ENCODE measurements at regions not wholly inside any gene's neighbourhood (a gene's known extent, or its start where the extent isn't known, plus 50 kb on each side); places are given as distances from the start of the nearest gene placed in this dataset.

DNA sequence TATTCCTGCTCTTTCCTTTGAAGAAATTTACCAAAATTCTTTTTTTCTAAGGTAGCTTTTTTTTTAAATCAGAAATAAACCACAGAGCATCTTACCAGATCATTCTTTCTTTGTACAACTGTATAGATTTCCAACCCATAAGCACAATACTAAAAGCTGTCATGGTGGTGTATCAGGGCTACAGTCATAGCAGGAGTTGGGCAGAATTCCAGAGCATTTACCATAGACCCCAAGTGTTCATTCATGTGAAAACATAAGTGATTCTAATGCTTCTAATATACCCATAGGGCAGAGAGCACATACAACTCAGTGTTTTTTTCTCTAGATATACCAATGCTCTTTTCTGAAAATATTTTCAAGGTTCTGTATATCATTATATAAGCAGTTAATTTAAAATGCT, 392.5 kb downstream of the FRK start:
- intact Hi-C loops (cut with DNase I), result no loop called here
- ATAC-seq, result no peak
- no peak for DNase-seq (ENCODE audit: missing footprints)

DNA sequence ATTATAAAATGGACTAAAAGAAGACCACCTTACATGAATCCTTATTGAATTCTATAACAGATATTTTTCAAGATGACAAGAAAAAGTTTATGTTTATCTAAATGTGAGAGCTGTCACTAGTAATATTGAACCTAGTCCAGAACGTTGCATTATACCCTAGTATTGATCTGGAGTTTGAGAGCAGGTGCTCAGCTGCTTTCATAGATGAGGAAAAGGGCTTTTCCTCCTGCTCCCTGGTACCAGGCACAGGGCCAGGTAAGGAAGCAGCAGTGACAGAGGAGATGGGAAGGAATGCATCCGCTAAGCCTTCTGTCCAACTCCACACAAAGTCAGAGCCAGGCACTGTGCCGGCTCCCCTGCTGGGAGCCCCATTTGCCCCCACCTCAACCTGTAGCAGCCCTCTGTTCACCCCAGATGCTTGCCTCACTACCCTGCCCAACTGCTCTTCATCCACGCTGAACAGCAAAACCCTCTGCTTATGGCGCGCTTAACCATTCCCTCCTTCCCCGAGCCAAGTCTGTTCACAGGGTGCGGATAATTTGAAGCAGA, 393.1 kb downstream of the FRK start:
- no peak for DNase-seq (ENCODE audit: missing footprints)
- no peak for ATAC-seq
- intact Hi-C loops (cut with DNase I), result no loop called here

DNA sequence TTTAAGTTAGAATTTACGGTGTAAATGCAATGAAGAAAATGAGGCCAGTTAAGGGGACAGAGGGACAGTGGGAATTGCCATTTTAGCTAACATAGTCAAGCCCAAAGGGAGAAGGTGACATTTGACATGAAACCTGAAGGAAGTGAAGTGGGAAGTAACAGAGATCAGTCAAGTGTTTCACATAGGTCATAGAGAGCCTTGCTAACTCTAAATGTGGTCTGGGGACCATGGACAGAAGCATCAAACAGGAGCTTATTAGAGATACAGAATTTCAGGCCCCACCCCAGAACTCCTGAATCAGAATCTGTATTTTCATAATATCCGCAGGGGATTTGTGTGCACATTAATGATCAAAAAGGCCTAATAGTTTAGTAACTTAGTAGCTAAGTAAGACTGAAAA, 393.7 kb downstream of the FRK start:
- intact Hi-C loops (cut with DNase I), result no loop called here
- DNase-seq (ENCODE audit: missing footprints), result no peak
- no peak for ATAC-seq

DNA sequence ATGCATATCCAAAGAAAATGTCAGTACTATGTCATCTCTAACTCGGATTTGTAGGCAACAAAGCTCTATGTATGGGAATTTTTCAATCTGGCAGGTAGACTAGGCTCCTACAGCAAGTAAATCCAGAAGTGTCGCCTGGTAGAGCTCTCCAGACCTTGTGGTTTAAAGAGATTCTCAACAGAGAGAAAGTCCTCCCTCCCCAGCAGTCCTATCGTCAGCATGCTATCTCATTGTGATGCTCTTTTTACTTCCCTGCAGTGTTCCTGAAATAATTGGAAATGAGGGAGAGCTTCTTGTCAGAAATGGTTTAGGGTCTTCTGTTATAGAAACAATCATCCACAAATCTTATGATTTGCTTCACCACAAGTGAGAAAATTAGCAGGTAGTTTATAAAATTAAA, 395.4 kb downstream of the FRK start:
- DNase-seq (ENCODE audit: missing footprints), result no peak
- intact Hi-C loops (cut with DNase I), result no loop called here
- ATAC-seq, result no peak

DNA sequence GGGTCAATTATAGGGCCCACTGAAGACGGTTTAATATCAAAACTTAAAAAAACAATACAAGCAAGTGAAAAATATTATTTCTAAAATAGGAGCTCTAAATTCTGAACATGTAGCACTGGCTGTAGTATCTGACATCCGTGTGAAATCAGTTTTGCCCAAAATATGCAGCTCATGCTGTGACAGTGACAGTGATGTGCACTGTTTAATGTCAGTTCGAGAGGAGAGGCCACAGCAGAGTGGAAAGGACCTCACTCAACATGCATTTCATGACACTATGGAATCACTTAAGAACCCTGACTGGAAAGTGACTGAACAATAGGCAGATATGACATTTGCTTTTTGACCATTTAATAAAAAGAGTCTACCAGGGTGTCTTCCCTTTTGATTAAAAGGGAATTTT, 397.0 kb downstream of the FRK start:
- intact Hi-C loops (cut with DNase I), result no loop called here
- ATAC-seq (no peak), DNase-seq (ENCODE audit: missing footprints) (no peak)

DNA sequence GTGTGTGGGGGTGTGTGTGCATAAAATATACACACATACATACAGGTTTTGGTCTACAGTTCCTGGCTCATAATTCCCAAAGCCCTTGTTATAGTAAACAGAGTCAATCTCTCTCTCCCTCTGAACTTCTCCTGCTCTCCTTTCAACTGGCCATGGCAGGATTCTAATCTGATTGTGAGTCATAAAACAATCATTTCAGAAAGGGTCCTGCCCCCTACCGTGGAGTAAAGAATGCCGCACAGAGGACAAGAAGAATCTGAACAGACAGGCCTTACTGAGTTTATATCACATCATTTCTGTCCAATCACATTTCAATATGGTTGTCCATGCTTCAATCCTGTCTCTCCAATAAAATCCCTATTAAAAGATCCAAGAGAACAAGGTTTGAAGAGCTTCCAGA, 416.9 kb downstream of the FRK start:
- intact Hi-C loops (cut with DNase I), result no loop called here
- ATAC-seq (no peak), DNase-seq (ENCODE audit: missing footprints) (no peak)

DNA sequence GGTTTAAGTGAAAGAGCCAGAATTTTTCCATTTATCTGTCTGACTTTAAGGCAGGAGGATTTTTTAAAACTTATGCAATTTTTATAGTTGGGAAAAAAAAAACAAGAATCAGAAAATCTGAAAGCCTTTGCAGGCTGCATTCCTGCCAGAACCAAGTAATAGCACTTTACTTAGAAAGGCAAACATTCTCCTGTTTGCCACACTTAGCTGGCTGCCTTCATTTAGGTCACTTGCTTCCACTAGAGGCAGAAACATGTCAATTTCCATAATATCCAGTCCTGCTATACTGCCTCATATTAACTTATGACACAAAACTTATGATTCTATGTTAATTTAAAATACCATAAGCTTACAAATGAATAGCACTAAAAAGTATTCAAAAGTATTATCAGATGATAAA, 425.8 kb downstream of the FRK start:
- ATAC-seq, result no peak
- no peak for DNase-seq (ENCODE audit: missing footprints)
- intact Hi-C loops (cut with DNase I), result no loop called here

DNA sequence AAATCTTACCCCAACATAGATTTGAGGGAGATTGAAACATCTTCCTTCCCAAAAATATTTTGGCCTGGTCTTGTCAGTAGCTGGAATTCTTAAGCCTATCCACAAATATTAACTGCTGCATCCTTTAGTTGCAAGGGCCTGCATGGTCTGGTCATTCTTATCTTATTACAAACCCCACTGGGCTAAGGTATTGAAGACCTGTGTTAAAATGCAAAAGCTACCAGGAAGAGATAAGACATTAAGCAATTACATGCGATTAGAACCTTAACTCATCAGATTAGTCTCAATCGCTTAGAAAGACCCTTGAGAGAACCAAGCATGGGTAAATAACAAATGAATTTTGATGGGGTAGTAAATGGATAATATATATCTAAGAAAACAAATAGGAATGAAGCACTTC, 426.6 kb downstream of the FRK start:
- DNase-seq (ENCODE audit: missing footprints), result no peak
- ATAC-seq, result no peak
- intact Hi-C loops (cut with DNase I), result no loop called here

DNA sequence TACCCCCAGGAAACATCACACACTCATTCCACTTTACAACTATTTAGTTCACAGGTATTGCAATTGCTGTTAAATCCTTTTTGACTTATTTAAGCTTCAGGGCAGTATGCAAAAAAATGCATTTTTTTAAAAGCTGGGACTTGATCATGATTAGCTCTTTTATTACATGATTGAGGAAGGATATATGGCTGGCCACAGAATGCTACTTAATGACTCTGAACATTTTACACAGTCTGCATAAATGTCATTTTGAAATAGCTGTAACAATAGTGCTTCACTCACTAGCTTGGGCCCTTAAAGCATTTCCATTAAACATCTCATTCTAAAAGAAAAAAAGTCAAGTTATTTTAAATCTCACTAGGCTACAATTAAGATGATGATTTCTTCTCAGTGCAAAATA, 429.7 kb downstream of the FRK start:
- intact Hi-C loops (cut with DNase I), result no loop called here
- ATAC-seq, result no peak

DNA sequence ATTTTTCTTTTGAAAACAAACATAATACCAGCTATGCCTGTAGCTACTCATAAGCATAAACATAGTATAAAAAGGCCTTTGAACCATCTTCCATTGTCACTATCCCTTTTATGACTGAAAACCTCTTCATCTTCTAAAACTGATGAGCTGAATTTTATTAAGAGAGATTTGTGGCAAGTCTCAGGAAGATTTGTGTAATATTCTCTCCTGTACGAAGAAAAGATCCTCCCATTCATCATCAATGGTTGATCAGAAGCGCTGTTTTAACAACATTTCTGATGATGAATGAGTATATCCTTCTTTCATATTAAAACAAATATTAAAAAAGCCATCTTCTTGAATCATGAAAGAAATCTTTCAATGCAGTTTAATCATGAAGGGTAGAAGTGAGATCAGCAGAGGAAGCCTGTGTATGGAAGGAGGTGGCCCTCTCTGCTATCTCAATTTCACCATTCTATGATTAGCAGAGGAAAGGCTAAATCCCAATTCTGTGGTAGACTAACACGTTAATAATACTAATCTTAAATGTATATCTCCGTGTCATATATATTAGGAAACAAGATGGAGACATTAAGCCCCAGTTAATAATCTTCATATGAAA, 430.2 kb downstream of the FRK start:
- intact Hi-C loops (cut with DNase I), result no loop called here
- no peak for DNase-seq (ENCODE audit: missing footprints)
- no peak for ATAC-seq

More for the DNA sequence above, 429.7 kb downstream of the FRK start:
- DNase-seq (ENCODE audit: missing footprints), result no peak

DNA sequence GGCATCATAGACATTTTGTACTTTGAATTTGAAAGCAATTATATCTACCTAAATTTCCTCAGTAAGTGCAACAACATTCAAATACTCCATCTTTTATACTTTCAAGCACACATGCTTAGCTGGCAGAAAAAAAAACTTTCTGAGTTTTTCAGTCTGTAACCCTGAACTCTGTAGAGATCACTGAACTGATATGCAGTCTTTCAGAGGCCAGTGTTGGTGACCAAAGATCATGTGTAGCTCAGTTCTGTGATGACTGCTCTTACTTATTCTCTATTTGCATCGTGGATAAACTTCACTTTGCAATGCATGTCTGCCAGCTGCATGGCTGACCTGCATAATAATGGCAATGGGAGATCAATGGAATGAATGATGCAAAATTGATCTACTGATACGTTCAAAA, 431.3 kb downstream of the FRK start:
- DNase-seq (ENCODE audit: missing footprints), result no peak
- intact Hi-C loops (cut with DNase I), result no loop called here
- ATAC-seq, result no peak

DNA sequence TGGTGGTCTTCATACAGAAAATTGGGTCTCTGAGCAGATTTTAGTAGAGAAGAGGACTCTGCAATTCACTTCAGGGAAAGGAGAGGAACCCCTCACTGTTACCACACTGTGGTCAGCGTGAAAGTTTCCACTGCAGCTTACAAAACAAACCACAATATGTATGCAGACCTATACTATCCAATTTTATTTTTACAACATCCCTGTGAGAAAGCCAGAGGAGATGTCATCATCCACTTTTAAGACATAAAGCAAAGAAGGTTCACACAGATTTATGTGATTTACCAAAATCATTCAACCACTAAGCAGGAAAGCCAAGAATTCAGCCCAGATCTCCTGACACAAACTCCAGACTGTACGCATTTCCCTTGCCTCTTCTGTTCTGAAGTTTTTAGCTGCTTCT, 442.4 kb downstream of the FRK start:
- DNase-seq (ENCODE audit: missing footprints) (no peak), ATAC-seq (no peak)
- intact Hi-C loops (cut with DNase I), result no loop called here

DNA sequence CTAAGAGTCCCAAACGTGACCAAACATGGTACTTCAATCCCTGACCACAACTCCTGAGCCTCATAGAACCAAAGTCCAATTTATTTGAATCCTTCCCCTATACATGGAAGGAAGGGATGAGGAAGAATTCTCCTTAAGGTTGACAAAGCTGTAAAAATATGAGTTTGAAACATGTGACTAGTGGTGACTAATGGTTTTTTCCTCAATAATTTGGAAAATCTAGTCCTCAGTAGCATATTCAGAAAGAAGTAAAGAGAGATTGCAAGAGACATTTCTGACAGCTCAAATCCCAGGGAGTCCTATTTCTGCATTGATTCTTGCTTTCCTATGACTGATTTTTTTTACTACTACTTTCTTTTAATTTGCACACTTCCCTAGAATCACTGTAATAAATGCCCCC, 443.7 kb downstream of the FRK start:
- DNase-seq (ENCODE audit: missing footprints) (no peak), ATAC-seq (no peak)
- intact Hi-C loops (cut with DNase I), result no loop called here

DNA sequence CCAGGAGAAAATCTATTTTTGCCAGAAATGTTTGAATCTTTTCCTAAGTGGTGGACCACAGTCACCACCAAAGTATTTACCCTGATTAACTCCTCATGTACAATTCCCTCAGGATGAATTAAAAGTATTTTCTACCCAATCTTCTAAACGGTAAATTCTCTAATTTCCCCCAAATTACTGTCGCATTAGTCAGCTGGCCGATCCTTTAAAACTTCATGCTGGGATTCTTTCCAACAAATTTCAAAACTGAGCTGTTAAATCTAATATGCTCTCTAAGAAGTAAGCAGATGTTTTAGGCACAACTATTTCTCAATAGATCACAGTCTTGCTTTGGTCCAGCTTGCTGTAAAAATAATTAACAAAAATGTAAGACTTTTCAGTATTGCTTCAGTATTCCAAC, 447.2 kb downstream of the FRK start:
- no peak for DNase-seq (ENCODE audit: missing footprints)
- intact Hi-C loops (cut with DNase I), result no loop called here
- peak; percentile 16 for ATAC-seq

DNA sequence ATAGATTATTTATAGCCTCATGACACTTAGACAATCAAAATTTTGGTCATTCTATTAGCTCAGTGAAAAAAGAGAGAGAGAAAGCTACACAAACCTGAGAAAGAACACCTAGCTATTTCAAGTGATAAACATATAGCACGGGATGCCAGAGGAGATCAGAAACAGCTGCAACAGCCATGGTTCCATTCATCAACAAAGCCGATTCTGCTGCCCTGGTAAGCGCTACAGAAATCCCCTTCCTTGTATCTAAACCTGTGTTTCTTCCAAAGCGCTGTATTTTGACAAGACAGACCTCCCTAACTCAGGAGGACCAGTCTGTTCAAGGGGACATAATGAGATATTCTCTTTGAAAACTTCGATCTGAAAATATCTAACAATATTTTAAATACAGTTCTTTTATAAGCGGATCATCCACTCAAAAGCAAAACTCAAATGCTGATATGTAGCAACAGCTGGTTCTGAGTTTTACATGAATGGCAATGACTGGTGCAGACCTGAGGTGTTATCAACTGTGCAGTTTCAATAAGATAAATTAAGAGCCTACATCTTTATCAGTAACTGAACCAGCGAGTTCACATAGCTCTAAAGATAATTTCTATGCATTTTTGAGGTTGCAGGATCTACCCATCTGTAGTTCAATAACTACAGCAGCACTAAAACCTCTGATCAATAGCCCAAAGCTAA, 447.8 kb downstream of the FRK start:
- ATAC-seq (no peak), DNase-seq (ENCODE audit: missing footprints) (no peak)
- intact Hi-C loops (cut with DNase I), result no loop called here

DNA sequence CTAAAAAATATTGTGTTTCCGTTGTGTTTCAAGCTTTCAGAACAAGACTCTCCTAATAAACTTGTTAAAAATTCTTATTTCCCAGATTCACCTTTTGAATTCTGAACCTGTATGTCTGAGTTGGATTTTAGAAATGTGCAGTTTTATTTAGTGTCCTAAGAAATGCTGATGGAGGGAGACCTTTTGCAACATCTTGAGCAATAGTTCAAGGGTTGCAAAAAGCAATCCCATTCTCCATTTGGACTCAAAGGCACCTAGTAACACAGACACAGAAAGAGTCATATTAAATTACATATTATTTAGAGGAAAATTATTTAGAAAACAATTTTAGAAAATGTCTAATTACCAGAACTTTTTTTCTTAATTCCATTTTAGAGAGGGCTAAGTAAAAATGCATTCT, 448.5 kb downstream of the FRK start:
- intact Hi-C loops (cut with DNase I), result no loop called here
- DNase-seq (ENCODE audit: missing footprints) (no peak), ATAC-seq (no peak)

DNA sequence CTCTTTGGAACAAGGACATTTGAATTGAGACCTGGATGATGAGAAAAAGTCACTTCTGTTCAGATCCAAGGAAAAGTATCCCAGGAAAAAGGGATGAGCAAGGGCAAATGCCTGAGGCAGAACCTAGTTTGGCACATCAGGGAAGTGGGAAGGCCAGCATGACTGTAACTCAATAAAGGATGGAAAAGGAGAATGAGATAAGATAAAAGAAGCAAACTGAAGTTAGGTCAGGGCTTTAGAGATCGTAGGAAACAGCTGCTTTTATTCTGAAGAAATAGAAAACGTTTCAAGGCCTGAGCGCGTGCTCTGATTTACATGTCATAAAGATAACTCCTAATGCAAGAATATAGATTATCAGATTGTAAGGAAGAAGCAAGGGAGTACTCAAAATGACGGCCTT, 450.0 kb downstream of the FRK start:
- ATAC-seq (no peak), DNase-seq (ENCODE audit: missing footprints) (no peak)
- intact Hi-C loops (cut with DNase I), result no loop called here

DNA sequence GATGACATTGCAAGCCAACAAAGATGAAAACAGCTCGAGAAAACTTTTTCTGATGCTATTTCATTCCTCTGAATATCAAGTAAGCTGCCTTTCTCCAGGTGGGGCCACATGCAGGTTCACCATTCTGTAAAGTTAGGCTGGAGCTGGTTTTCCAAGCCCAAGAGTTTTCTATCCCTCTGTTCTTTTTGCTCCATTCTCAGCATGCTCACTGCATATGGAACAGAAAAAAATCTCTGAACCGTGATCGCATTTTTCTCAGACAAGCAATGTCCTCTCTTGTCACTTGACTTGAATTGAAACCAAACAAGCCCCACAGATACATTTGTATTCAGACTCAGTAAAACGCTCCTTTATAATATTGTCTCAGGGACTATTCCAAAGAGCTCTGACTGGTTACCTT, 451.6 kb downstream of the FRK start:
- intact Hi-C loops (cut with DNase I), result no loop called here
- ATAC-seq, result no peak

DNA sequence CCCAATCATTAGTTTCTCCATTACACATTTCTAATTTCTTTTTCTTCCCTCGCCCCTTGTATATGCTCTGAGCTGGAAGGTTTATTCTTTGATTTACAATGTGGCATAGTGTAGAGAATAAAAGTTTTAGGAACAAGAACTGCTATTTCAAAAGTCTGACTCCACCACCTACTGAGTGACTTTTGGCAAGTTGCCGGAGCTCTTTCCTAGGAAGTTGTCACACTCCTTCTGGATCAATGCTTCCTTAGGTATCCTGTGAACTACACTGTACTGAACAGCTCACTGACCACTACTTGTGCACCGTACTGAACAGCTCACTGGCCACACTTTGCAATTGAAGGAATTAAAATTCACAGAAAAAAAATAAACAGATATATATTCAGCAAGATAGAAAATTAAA, 458.2 kb downstream of the FRK start:
- no peak for ATAC-seq
- intact Hi-C loops (cut with DNase I), result no loop called here
- no peak for DNase-seq (ENCODE audit: missing footprints)

More for the DNA sequence above, 451.6 kb downstream of the FRK start:
- DNase-seq (ENCODE audit: missing footprints), result no peak

DNA sequence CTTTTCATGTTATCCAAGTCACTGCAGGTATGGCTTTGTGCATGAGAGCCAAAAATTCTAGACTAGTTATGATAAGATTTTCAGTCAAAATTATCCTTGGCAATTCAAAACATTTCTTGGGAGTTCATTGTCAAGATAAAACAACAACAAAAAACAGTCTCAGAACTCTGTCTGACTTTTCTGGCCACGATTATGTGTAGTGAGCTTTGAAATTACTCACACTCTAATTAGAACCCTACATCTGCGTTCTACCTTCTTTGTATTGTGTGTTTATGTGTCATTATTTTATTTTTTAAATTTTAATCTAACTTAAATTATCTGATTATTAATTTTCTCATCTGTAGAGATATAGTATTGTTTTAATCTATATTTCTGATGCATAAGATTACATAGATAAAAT, 459.2 kb downstream of the FRK start:
- ATAC-seq, result peak; percentile 48
- intact Hi-C loops (cut with DNase I), result no loop called here
- DNase-seq (ENCODE audit: missing footprints), result no peak

DNA sequence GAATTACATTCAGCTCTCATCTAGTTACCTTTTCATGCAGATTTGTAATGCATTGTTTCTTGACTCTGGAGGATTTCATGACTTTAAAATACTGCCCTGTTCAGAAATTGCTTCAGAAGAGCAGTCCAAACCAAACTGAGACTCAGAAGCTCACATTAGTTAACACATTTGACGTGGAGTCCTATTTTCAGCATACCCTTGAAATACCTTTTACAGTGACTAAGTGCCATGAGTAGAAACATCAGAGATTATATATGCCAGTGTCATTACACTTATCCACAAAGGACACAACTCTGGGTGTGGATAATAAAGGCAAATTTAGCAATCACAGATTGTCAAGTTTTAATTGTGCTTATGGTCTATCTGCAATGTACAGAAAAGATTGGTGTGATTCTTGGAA, 459.6 kb downstream of the FRK start:
- DNase-seq (ENCODE audit: missing footprints), result no peak
- intact Hi-C loops (cut with DNase I), result no loop called here
- ATAC-seq, result peak; percentile 88
